ENCODE measurements at regions not wholly inside any gene's neighbourhood (a gene's known extent, or its start where the extent isn't known, plus 50 kb on each side); places are given as distances from the start of the nearest gene placed in this dataset.
"Not testable (repeated sequence)": the region's sequence is repeated elsewhere in the genome, so short reads cannot be mapped to it uniquely, and the experiment has no call there.

DNA sequence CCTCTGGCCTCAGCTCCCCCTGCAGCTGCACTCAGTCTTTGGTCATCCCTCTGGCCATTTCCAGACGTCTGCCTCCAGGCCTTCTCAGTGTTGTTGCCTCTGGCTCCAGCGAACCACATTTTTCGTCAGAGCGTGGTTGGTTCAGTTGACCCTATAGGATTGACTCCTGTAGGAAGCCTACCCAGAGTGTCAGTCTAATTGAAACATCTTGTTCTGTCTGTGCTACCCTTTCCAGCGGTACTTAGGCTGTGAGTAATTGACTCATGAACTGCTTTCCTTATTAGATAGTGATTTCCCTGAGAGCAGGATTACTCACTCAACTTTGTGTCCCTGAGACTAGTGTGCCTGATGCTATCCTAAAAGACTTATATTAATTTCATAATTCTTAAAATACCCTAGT lies 373.2 kb downstream of the ATP23 start:
- DNase-seq (ENCODE audit: low spot score) = no peak
- no peak overlapping the region for H3K27ac ChIP-seq
- TF ChIP-seq, protein P1, sequence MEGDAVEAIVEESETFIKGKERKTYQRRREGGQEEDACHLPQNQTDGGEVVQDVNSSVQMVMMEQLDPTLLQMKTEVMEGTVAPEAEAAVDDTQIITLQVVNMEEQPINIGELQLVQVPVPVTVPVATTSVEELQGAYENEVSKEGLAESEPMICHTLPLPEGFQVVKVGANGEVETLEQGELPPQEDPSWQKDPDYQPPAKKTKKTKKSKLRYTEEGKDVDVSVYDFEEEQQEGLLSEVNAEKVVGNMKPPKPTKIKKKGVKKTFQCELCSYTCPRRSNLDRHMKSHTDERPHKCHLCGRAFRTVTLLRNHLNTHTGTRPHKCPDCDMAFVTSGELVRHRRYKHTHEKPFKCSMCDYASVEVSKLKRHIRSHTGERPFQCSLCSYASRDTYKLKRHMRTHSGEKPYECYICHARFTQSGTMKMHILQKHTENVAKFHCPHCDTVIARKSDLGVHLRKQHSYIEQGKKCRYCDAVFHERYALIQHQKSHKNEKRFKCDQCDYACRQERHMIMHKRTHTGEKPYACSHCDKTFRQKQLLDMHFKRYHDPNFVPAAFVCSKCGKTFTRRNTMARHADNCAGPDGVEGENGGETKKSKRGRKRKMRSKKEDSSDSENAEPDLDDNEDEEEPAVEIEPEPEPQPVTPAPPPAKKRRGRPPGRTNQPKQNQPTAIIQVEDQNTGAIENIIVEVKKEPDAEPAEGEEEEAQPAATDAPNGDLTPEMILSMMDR (conservative IDR thresholded peaks at IDR 0.05; ENCODE audit: low read depth) = no peak
- POLR2A ChIA-PET (ENCODE audit: low non-redundant PET) = no interaction called here
- CTCF ChIA-PET = no interaction called here

DNA sequence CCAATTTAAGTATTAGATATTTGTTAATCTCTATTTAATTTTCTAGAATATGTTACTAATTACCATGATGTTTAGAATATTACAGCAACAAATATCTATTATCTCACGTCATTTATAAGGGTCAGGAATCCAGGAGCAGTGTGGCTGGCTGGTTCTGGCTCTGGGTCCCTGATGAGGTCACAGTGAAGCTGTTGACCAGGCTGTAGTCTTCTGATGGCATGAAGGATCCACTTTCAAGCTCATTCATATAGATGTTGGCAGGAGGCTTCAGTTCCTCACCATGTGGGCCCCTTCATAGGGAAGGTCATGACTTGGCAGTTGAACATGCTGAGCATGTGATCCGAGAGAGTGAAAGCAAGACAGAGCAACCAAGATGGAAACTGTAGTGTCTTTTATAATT lies 375.6 kb downstream of the ATP23 start:
- ChIA-PET POLR2A (ENCODE audit: low non-redundant PET) (no interaction called here), CTCF (interaction anchor here (0.5 kb wide), 1 partner anchor 233 kb away, joined by 4 read pairs; no protein-coding TSS in a partner anchor)
- DNase-seq (ENCODE audit: low spot score) = no peak
- H3K27ac ChIP-seq = no peak overlapping the region
- TF ChIP-seq, protein P1 (conservative IDR thresholded peaks at IDR 0.05; ENCODE audit: low read depth) = no peak

GRCh38 chr12:58321414-58321813 lies 380.0 kb downstream of the ATP23 start:
- no peak for DNase-seq (ENCODE audit: low spot score)
- TF ChIP-seq, protein P1 (conservative IDR thresholded peaks at IDR 0.05; ENCODE audit: low read depth) = no peak
- H3K27ac ChIP-seq = no peak overlapping the region
- ChIA-PET POLR2A (ENCODE audit: low non-redundant PET) (no interaction called here), CTCF (no interaction called here)

DNA sequence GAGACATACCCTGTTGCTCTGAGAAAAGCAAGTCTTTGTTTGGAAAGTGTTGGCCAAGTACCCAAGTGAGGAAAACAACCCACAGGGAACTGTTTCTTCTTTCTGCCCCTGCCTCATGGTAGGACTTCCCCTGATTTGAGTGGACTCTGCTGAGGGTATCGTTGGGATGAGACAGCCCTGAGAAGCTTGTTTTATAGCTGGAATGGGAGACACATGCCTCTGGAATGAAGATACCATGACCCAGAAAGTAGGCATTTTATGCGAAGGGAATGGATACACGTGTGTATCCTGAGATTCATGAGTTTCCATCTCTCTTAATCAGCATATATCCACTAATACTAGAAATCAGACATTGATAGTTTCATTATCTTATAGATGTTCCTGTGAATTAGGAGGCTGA lies 382.3 kb downstream of the ATP23 start:
- TF ChIP-seq, protein P1 (conservative IDR thresholded peaks at IDR 0.05; ENCODE audit: low read depth) = no peak
- no peak for DNase-seq (ENCODE audit: low spot score)
- POLR2A ChIA-PET (ENCODE audit: low non-redundant PET) = no interaction called here
- CTCF ChIA-PET = interaction anchor here (0.6 kb wide), 1 partner anchor 206 kb away, joined by 4 read pairs; no protein-coding TSS in a partner anchor
- H3K27ac ChIP-seq = no peak overlapping the region

- no peak for DNase-seq (ENCODE audit: low spot score)
- CTCF ChIA-PET = interaction anchor here (0.9 kb wide), 1 partner anchor 150 kb away, joined by 4 read pairs; no protein-coding TSS in a partner anchor
- POLR2A ChIA-PET (ENCODE audit: low non-redundant PET) = no interaction called here
- TF ChIP-seq, protein P1 (conservative IDR thresholded peaks at IDR 0.05; ENCODE audit: low read depth) = no peak
- no peak overlapping the region for H3K27ac ChIP-seq
Measured at GRCh38 chr12:58325561-58325960, 384.2 kb downstream of the ATP23 start.

- DNase-seq (ENCODE audit: low spot score) = no peak
- TF ChIP-seq, protein P1 (conservative IDR thresholded peaks at IDR 0.05; ENCODE audit: low read depth) = no peak
- CTCF ChIA-PET = no interaction called here
- H3K27ac ChIP-seq = no peak overlapping the region
- POLR2A ChIA-PET (ENCODE audit: low non-redundant PET) = no interaction called here
Measured at GRCh38 chr12:58326534-58326933, 385.2 kb downstream of the ATP23 start.

- CTCF ChIA-PET; POLR2A ChIA-PET (ENCODE audit: low non-redundant PET); H3K27ac ChIP-seq: not testable (repeated sequence)
- peak; percentile 34 for DNase-seq (ENCODE audit: low spot score)
Measured at GRCh38 chr12:58336581-58337242, 395.3 kb downstream of the ATP23 start.

DNA sequence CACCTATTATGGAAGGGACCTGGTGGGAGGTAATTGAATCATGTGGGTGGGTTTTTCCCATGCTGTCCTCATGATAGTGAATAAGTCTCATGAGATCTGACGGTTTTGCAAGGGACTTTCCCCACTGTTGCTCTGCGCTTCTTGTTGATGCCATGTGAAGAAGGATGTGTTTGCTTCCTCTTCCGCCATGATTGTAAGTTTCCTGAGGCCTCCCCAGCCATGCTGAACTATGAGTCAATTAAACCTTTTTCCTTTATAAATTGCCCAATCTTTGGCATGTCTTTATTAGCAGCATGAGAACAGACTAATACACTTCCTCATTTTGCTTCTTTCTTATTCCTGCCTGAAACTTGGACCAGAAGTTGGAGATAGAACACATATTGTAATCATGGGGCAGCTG lies 396.2 kb downstream of the ATP23 start:
- POLR2A ChIA-PET (ENCODE audit: low non-redundant PET); CTCF ChIA-PET; DNase-seq (ENCODE audit: low spot score); H3K27ac ChIP-seq: not testable (repeated sequence)

Data from RWPE1 (cell line).